Esophagus muscularis mucosa (tissue), 4 donors: ENCODE measurements at regions not wholly inside any gene's neighbourhood (a gene's known extent, or its start where the extent isn't known, plus 50 kb on each side); places are given as distances from the start of the nearest gene placed in this dataset.

Experiments
- DNase-seq: peaks from one replicate; pipeline ENCODE4 v3.0.0-alpha.2; 2017; ENCODE audit errors: extremely low spot score
- H3K27ac ChIP-seq, 4 donors: fragments of 200-600 bp; sonication (generic); replicated peaks in 1 of 4; 1 replicate in 3 of 4; 2 replicates in 1 of 4; pipeline ENCODE4 v1.5.1; 2016 to 2019; ENCODE audit warnings: mild to moderate bottlenecking in 1 of 4
- H3K27me3 ChIP-seq, 4 donors: fragments of 200-600 bp; sonication (generic); one replicate each; pipeline versions ENCODE4 v1.5.1 to v1.6.0; 2016 to 2019
- H3K36me3 ChIP-seq, 4 donors: fragments of 200-600 bp; sonication (generic); one replicate each; pipeline ENCODE4 v1.5.1; 2016 to 2019
- H3K4me1 ChIP-seq, 4 donors: fragments of 200-600 bp; sonication (generic); one replicate each; pipeline ENCODE4 v1.5.1; 2016 to 2019
- H3K4me3 ChIP-seq, 4 donors: fragments of 200-600 bp; sonication (generic); 1 replicate in 2 of 4; 2 replicates in 2 of 4; pipeline ENCODE4 v1.5.1; 2016 to 2019; ENCODE audit warnings: mild to moderate bottlenecking in 4 of 4, moderate library complexity in 1 of 4
- H3K9me3 ChIP-seq, 4 donors: fragments of 200-600 bp; sonication (generic); 1 replicate in 3 of 4; 2 replicates in 1 of 4; pipeline ENCODE4 v1.5.1; 2016 to 2019
- CTCF ChIP-seq, 3 experiments: fragments of 200-600 bp in 2 of 3; fragments of 450-650 bp in 1 of 3; sonication (generic) in 2 of 3; IDR thresholded peaks; one replicate each; pipeline ENCODE4 v1.5.1; 2017 to 2019; ENCODE audit warnings: antibody characterized with exemption in 3 of 3, mild to moderate bottlenecking in 2 of 3, moderate library complexity in 1 of 3
- EP300 ChIP-seq: sonication (generic); formaldehyde crosslinking; IDR thresholded peaks from one replicate; pipeline ENCODE4 v1.6.1; 2017; ENCODE audit warnings: antibody characterized with exemption
- POLR2A ChIP-seq: fragments of 450-650 bp; IDR thresholded peaks from one replicate; pipeline ENCODE4 v1.6.1; 2017; ENCODE audit warnings: antibody characterized with exemption, moderate library complexity, mild to moderate bottlenecking, low read depth
- POLR2AphosphoS5 ChIP-seq, 2 donors: sonication (generic); formaldehyde crosslinking; IDR thresholded peaks; one replicate each; pipeline ENCODE4 v1.6.1; 2017; ENCODE audit warnings: antibody characterized with exemption in 2 of 2
- WGBS: methylation state at CpG from one replicate; pipeline ENCODE4 v1.1.5; 2018; 5-methylcytosine and 5-hydroxymethylcytosine counted together
- intact Hi-C: fragments of 100-400 bp; cut with DNase I; formaldehyde crosslinking; loops from one replicate; pipeline ENCODE4 v1.15.1; 2023

- Histone ChIP-seq H3K36me3 (no peaks in the 10 kb centered on the region), H3K4me3 (no peak overlapping the region), H3K9me3 (no peaks in the 10 kb centered on the region), H3K4me1 (no peaks in the 10 kb centered on the region), H3K27ac (no peak overlapping the region), H3K27me3 (no peaks in the 10 kb centered on the region)
- WGBS = 70% methylated on average over 1 of the region's 1 CpG
- intact Hi-C loops = no loop called here
- DNase-seq = no peak
- TF ChIP-seq EP300 (no peak), CTCF (IDR thresholded peaks at IDR 0.05) (no peak), POLR2AphosphoS5 (IDR thresholded peaks at IDR 0.05) (no peak), POLR2A (no peak)
Measured at GRCh38 chr7:125530553-125530952, 600.9 kb upstream of the POT1 start.

- DNase-seq = no peak
- Histone ChIP-seq H3K4me1 (no peaks in the 10 kb centered on the region), H3K9me3 (no peaks in the 10 kb centered on the region), H3K27ac (no peak overlapping the region), H3K4me3 (no peak overlapping the region), H3K36me3 (no peaks in the 10 kb centered on the region), H3K27me3 (no peaks in the 10 kb centered on the region)
- no peak for TF ChIP-seq CTCF (IDR thresholded peaks at IDR 0.05)
- TF ChIP-seq POLR2AphosphoS5 (IDR thresholded peaks at IDR 0.05) = no peak
- TF ChIP-seq EP300 = no peak
- TF ChIP-seq POLR2A = no peak
- intact Hi-C loops = no loop called here
- WGBS = 44% methylated on average over 1 of the region's 1 CpG
Measured at GRCh38 chr7:125529249-125529648, 599.6 kb upstream of the POT1 start.

- WGBS = 86% methylated on average over 5 of the region's 5 CpGs
- H3K4me3 ChIP-seq = no peak overlapping the region
Measured at GRCh38 chr7:125526958-125527357, 597.3 kb upstream of the POT1 start.

GRCh38 chr7:125526092-125526491, 596.5 kb upstream of the POT1 start:
- 85% methylated on average over 1 of the region's 1 CpG for WGBS
- DNase-seq = no peak
- Histone ChIP-seq H3K4me1 (no peaks in the 10 kb centered on the region), H3K9me3 (no peaks in the 10 kb centered on the region), H3K36me3 (no peaks in the 10 kb centered on the region), H3K27me3 (no peaks in the 10 kb centered on the region), H3K4me3 (no peak overlapping the region), H3K27ac (no peak overlapping the region)
- TF ChIP-seq CTCF (IDR thresholded peaks at IDR 0.05) = no peak
- no peak for TF ChIP-seq EP300
- TF ChIP-seq POLR2AphosphoS5 (IDR thresholded peaks at IDR 0.05) = no peak
- TF ChIP-seq POLR2A = no peak
- intact Hi-C loops = no loop called here

More at GRCh38 chr7:125526958-125527357, 597.3 kb upstream of the POT1 start:
- no peaks in the 10 kb centered on the region for H3K36me3 ChIP-seq
- intact Hi-C loops = no loop called here
- no peak for DNase-seq
- TF ChIP-seq EP300 (no peak), POLR2A (no peak), POLR2AphosphoS5 (IDR thresholded peaks at IDR 0.05) (no peak), CTCF (IDR thresholded peaks at IDR 0.05) (no peak)
- no peaks in the 10 kb centered on the region for H3K27me3 ChIP-seq
- no peak overlapping the region for H3K27ac ChIP-seq
- H3K9me3 ChIP-seq = no peaks in the 10 kb centered on the region
- no peaks in the 10 kb centered on the region for H3K4me1 ChIP-seq

- Histone ChIP-seq H3K9me3 (no peaks in the 10 kb centered on the region), H3K27me3 (no peaks in the 10 kb centered on the region), H3K27ac (no peak overlapping the region), H3K4me1 (no peaks in the 10 kb centered on the region), H3K36me3 (no peaks in the 10 kb centered on the region), H3K4me3 (no peak overlapping the region)
- no peak for TF ChIP-seq CTCF (IDR thresholded peaks at IDR 0.05)
- no peak for TF ChIP-seq EP300
- TF ChIP-seq POLR2AphosphoS5 (IDR thresholded peaks at IDR 0.05) = no peak
- TF ChIP-seq POLR2A = no peak
- WGBS = 62% methylated on average over 4 of the region's 4 CpGs
- intact Hi-C loops = no loop called here
- no peak for DNase-seq
Measured at GRCh38 chr7:125516194-125516593, 586.6 kb upstream of the POT1 start.
